ENCODE measurements at regions not wholly inside any gene's neighbourhood (a gene's known extent, or its start where the extent isn't known, plus 50 kb on each side); places are given as distances from the start of the nearest gene placed in this dataset.
"Not testable (repeated sequence)": the region's sequence is repeated elsewhere in the genome, so short reads cannot be mapped to it uniquely, and the experiment has no call there.

- ChIA-PET POLR2A (ENCODE audit: low non-redundant PET) (interaction anchor here (0.5 kb wide), 1 partner anchor 34 kb away, joined by 3 read pairs; no protein-coding TSS in a partner anchor), CTCF (interaction anchor here (0.6 kb wide), 1 partner anchor 9 kb away, joined by 3 read pairs; no protein-coding TSS in a partner anchor)
- DNase-seq (ENCODE audit: low spot score), result peak; percentile 55
- no peak for TF ChIP-seq CTCF (conservative IDR thresholded peaks at IDR 0.05; ENCODE audit: low read depth)
- H3K27ac ChIP-seq, result no peak overlapping the region
These were observed 278.6 kb upstream of the DIPK2B start for GRCh38 chrX:45479196-45479834.

GRCh38 chrX:45472968-45473367, 272.3 kb upstream of the DIPK2B start:
- TF ChIP-seq CTCF (conservative IDR thresholded peaks at IDR 0.05; ENCODE audit: low read depth), result no peak
- no peak overlapping the region for H3K27ac ChIP-seq
- CTCF ChIA-PET, result no interaction called here
- no peak for DNase-seq (ENCODE audit: low spot score)
- POLR2A ChIA-PET (ENCODE audit: low non-redundant PET), result no interaction called here

GRCh38 chrX:45467537-45467936, 266.9 kb upstream of the DIPK2B start:
- POLR2A ChIA-PET (ENCODE audit: low non-redundant PET); CTCF ChIA-PET; DNase-seq (ENCODE audit: low spot score); H3K27ac ChIP-seq: not testable (repeated sequence)

GRCh38 chrX:45455732-45456131, 255.1 kb upstream of the DIPK2B start:
- H3K27ac ChIP-seq; DNase-seq (ENCODE audit: low spot score); CTCF ChIA-PET; POLR2A ChIA-PET (ENCODE audit: low non-redundant PET): not testable (repeated sequence)

- TF ChIP-seq CTCF (conservative IDR thresholded peaks at IDR 0.05; ENCODE audit: low read depth), result no peak
- no peak for DNase-seq (ENCODE audit: low spot score)
- ChIA-PET POLR2A (ENCODE audit: low non-redundant PET) (no interaction called here), CTCF (no interaction called here)
- no peak overlapping the region for H3K27ac ChIP-seq
These were observed 253.6 kb upstream of the DIPK2B start for GRCh38 chrX:45454290-45454689.

GRCh38 chrX:45449982-45450381, 249.3 kb upstream of the DIPK2B start:
- TF ChIP-seq CTCF (conservative IDR thresholded peaks at IDR 0.05; ENCODE audit: low read depth), result no peak
- ChIA-PET CTCF (no interaction called here), POLR2A (ENCODE audit: low non-redundant PET) (no interaction called here)
- no peak overlapping the region for H3K27ac ChIP-seq
- peak; percentile 33 for DNase-seq (ENCODE audit: low spot score)

GRCh38 chrX:45447995-45448394, 247.3 kb upstream of the DIPK2B start:
- no peak for DNase-seq (ENCODE audit: low spot score)
- TF ChIP-seq CTCF (conservative IDR thresholded peaks at IDR 0.05; ENCODE audit: low read depth), result no peak
- POLR2A ChIA-PET (ENCODE audit: low non-redundant PET), result no interaction called here
- H3K27ac ChIP-seq, result no peak overlapping the region
- CTCF ChIA-PET, result no interaction called here

- H3K27ac ChIP-seq, result no peak overlapping the region
- TF ChIP-seq CTCF (conservative IDR thresholded peaks at IDR 0.05; ENCODE audit: low read depth), result no peak
- no peak for DNase-seq (ENCODE audit: low spot score)
- ChIA-PET POLR2A (ENCODE audit: low non-redundant PET) (no interaction called here), CTCF (no interaction called here)
These were observed 246.7 kb upstream of the DIPK2B start for GRCh38 chrX:45447331-45447730.

Data from RWPE1 (cell line).